ENCODE measurements at regions not wholly inside any gene's neighbourhood (a gene's known extent, or its start where the extent isn't known, plus 50 kb on each side); places are given as distances from the start of the nearest gene placed in this dataset.

DNA sequence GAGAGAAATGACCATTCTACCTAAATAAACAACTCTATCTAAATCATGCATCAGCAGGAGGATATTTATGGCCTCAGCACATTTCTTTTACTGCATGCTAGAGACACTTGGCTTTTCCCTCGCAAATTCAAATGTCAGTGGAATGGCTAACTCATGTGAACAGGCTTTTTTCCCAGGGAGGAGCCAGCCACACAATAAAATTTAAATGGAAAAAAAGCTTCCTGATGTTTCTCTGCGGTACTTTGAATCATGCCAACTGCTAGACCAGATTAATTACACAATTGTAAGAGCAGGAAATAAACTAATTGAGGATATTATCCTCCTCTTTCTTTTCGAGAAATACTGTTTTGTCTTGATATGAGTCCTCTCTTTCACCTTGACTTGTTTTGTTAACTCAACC, 676.3 kb downstream of the IRS1 start:
- no peak overlapping the region for H2AFZ ChIP-seq (ENCODE audit: low read length)
- no peaks in the 10 kb centered on the region for H3K27me3 ChIP-seq (ENCODE audit: control insufficient read depth, insufficient read depth, low read length)
- no peak overlapping the region for H3K9ac ChIP-seq (ENCODE audit: insufficient read depth, low read length)
- no peak overlapping the region for H3K4me2 ChIP-seq (ENCODE audit: extremely low read depth, insufficient read depth, low read length)
- H3K4me1 ChIP-seq (ENCODE audit: control insufficient read depth, extremely low read depth, insufficient read depth, low read length) = peaks cover 17% of the 10 kb centered on the region
- TF ChIP-seq EZH2 (IDR thresholded peaks at IDR 0.05; ENCODE audit: low read length, missing control alignments) = no peak
- TF ChIP-seq, protein P1, sequence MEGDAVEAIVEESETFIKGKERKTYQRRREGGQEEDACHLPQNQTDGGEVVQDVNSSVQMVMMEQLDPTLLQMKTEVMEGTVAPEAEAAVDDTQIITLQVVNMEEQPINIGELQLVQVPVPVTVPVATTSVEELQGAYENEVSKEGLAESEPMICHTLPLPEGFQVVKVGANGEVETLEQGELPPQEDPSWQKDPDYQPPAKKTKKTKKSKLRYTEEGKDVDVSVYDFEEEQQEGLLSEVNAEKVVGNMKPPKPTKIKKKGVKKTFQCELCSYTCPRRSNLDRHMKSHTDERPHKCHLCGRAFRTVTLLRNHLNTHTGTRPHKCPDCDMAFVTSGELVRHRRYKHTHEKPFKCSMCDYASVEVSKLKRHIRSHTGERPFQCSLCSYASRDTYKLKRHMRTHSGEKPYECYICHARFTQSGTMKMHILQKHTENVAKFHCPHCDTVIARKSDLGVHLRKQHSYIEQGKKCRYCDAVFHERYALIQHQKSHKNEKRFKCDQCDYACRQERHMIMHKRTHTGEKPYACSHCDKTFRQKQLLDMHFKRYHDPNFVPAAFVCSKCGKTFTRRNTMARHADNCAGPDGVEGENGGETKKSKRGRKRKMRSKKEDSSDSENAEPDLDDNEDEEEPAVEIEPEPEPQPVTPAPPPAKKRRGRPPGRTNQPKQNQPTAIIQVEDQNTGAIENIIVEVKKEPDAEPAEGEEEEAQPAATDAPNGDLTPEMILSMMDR (conservative IDR thresholded peaks at IDR 0.05 in 1 of 2, IDR thresholded peaks at IDR 0.05 in 1 of 2; ENCODE audit: low read depth in 1 of 2, low read length in 2 of 2) = no peak
- H3K36me3 ChIP-seq (ENCODE audit: control insufficient read depth, insufficient read depth, low read length) = no peaks in the 10 kb centered on the region
- H3K27ac ChIP-seq (ENCODE audit: insufficient read depth, low read length) = no peak overlapping the region
- H3K79me2 ChIP-seq (ENCODE audit: control insufficient read depth, insufficient read depth, low read length) = no peaks in the 10 kb centered on the region
- H3K9me3 ChIP-seq (ENCODE audit: control insufficient read depth, insufficient read depth, low read depth, low read length) = no peaks in the 10 kb centered on the region
- no peak overlapping the region for H3K4me3 ChIP-seq (replicated peaks in 1 of 4; ENCODE audit: control extremely low read depth in 1 of 4, insufficient read depth in 1 of 4, low read depth in 3 of 4, low read length in 4 of 4)
- DNase-seq (ENCODE audit: low read depth in 2 of 2) = peak; percentile 48 to 69
- no peaks in the 10 kb centered on the region for H4K20me1 ChIP-seq (ENCODE audit: control insufficient read depth, extremely low read depth, insufficient read depth, low read length)

DNA sequence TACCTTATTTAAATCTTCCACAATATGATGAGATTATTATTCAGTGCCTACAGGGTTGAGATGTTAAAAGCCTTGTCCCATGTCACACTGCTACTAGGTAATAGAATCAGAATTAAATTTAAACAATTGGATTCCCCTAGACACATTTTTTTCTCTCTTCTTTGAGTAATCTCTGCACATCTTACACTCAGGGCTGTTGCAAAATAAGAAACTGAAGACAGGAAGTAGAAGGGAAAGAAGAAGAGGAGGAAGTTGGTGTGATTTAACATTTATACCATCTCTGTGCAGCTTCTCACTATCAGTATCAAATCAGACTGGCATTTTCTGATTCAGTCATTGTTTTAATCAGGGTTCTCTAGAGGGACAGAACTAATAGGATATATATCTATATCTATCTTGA, 677.6 kb downstream of the IRS1 start:
- Histone ChIP-seq H3K4me1 (ENCODE audit: control insufficient read depth, extremely low read depth, insufficient read depth, low read length) (peaks cover 22% of the 10 kb centered on the region), H3K27ac (ENCODE audit: insufficient read depth, low read length) (no peak overlapping the region), H3K4me3 (replicated peaks in 1 of 4; ENCODE audit: control extremely low read depth in 1 of 4, insufficient read depth in 1 of 4, low read depth in 3 of 4, low read length in 4 of 4) (no peak overlapping the region), H3K9ac (ENCODE audit: insufficient read depth, low read length) (no peak overlapping the region), H2AFZ (ENCODE audit: low read length) (no peak overlapping the region), H3K4me2 (ENCODE audit: extremely low read depth, insufficient read depth, low read length) (no peak overlapping the region), H3K79me2 (ENCODE audit: control insufficient read depth, insufficient read depth, low read length) (no peaks in the 10 kb centered on the region), H4K20me1 (ENCODE audit: control insufficient read depth, extremely low read depth, insufficient read depth, low read length) (no peaks in the 10 kb centered on the region), H3K36me3 (ENCODE audit: control insufficient read depth, insufficient read depth, low read length) (no peaks in the 10 kb centered on the region), H3K27me3 (ENCODE audit: control insufficient read depth, insufficient read depth, low read length) (no peaks in the 10 kb centered on the region), H3K9me3 (ENCODE audit: control insufficient read depth, insufficient read depth, low read depth, low read length) (no peaks in the 10 kb centered on the region)
- no peak for DNase-seq (ENCODE audit: low read depth in 2 of 2)
- TF ChIP-seq, protein P1 (conservative IDR thresholded peaks at IDR 0.05 in 1 of 2, IDR thresholded peaks at IDR 0.05 in 1 of 2; ENCODE audit: low read depth in 1 of 2, low read length in 2 of 2) = no peak
- no peak for TF ChIP-seq EZH2 (IDR thresholded peaks at IDR 0.05; ENCODE audit: low read length, missing control alignments)

DNA sequence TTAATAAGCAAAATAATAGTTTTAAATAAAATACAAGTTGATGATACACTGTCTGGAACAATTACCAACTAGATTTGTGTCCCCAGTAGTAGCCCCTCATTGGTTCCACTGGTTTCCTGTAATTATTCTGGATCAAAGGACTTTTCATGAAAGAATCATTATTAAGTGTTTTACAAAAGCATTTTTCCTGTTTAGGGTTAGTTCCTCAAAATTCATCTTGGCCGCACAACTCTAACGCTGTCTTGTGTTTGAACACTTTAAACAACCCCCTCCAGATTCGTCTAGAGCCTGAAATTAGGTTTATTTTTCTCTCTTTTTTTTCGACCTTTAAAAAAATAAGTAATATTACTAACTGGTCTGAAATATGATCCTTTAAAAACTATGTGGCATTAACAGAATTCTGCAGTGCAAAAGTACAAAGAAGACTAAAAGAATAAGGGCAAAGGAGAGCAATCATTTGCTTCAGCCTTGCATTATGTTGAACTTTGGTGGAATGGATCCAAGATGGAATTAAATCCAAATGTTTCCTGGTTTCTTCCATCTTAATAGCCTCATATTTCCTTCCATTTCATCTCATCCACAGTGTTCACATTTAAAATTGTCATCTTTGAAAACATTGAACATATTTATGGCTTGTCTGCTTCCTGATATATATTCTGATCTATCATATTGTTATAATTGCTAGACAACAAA, 678.4 kb downstream of the IRS1 start:
- Histone ChIP-seq H3K27ac (ENCODE audit: insufficient read depth, low read length) (no peak overlapping the region), H2AFZ (ENCODE audit: low read length) (no peak overlapping the region), H4K20me1 (ENCODE audit: control insufficient read depth, extremely low read depth, insufficient read depth, low read length) (no peaks in the 10 kb centered on the region), H3K9me3 (ENCODE audit: control insufficient read depth, insufficient read depth, low read depth, low read length) (no peaks in the 10 kb centered on the region), H3K36me3 (ENCODE audit: control insufficient read depth, insufficient read depth, low read length) (no peaks in the 10 kb centered on the region), H3K4me2 (ENCODE audit: extremely low read depth, insufficient read depth, low read length) (no peak overlapping the region), H3K9ac (ENCODE audit: insufficient read depth, low read length) (no peak overlapping the region), H3K79me2 (ENCODE audit: control insufficient read depth, insufficient read depth, low read length) (no peaks in the 10 kb centered on the region), H3K4me1 (ENCODE audit: control insufficient read depth, extremely low read depth, insufficient read depth, low read length) (peaks cover 24% of the 10 kb centered on the region), H3K27me3 (ENCODE audit: control insufficient read depth, insufficient read depth, low read length) (no peaks in the 10 kb centered on the region), H3K4me3 (replicated peaks in 1 of 4; ENCODE audit: control extremely low read depth in 1 of 4, insufficient read depth in 1 of 4, low read depth in 3 of 4, low read length in 4 of 4) (no peak overlapping the region)
- DNase-seq (ENCODE audit: low read depth in 2 of 2) = peak in 1 of 2 donors; percentile 93
- TF ChIP-seq, protein P1 (conservative IDR thresholded peaks at IDR 0.05 in 1 of 2, IDR thresholded peaks at IDR 0.05 in 1 of 2; ENCODE audit: low read depth in 1 of 2, low read length in 2 of 2) = no peak
- TF ChIP-seq EZH2 (IDR thresholded peaks at IDR 0.05; ENCODE audit: low read length, missing control alignments) = no peak
